GM23248 (cell line): ENCODE measurements at regions not wholly inside any gene's neighbourhood (a gene's known extent, or its start where the extent isn't known, plus 50 kb on each side); places are given as distances from the start of the nearest gene placed in this dataset.

Source experiments
- EZH2 ChIP-seq: fragments of 200-600 bp; sonication (generic); IDR thresholded peaks from 2 replicates; pipeline ENCODE4 v1.6.1; 2018; ENCODE audit warnings: antibody characterized with exemption, mild to moderate bottlenecking; ENCODE audit not compliant: insufficient read depth, poor library complexity, severe bottlenecking
- EZH2phosphoT487 ChIP-seq: fragments of 200-600 bp; sonication (generic); IDR thresholded peaks from 2 replicates; pipeline ENCODE4 v1.6.1; 2018; ENCODE audit warnings: antibody characterized with exemption, moderate library complexity, mild to moderate bottlenecking, low read depth; ENCODE audit not compliant: insufficient read depth

DNA sequence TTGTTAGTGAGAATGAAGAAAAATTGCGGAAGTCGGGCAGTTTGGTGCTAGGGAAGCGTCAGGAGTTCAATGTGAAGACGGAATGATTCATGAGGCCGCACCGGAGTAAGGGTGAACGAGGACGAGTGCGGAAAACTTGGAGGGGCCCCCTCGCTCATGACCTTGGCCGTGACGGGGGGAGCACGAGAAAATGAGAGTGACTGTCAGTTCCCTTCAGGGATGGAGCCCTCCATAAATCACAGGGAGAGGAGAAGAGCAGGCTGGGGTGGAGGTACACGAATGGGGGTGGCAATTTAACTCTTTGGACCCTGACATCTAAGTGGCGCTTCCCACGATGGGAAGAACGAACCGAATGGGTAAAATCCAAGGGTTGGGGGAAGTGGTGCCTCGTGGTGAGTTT, 486.4 kb downstream of the TSHZ3 start:
- TF ChIP-seq EZH2 (no peak), EZH2phosphoT487 (no peak)
